Breast epithelium (tissue), 4 donors: ENCODE measurements at regions not wholly inside any gene's neighbourhood (a gene's known extent, or its start where the extent isn't known, plus 50 kb on each side); places are given as distances from the start of the nearest gene placed in this dataset.

Source experiments
- DNase-seq, 2 donors: peaks; one replicate each; pipeline ENCODE4 v3.0.0-alpha.2; 2019; ENCODE audit warnings: low spot score in 2 of 2
- H3K27ac ChIP-seq, 2 donors: fragments of 200-600 bp; sonication (generic) in 1 of 2; one replicate each; pipeline ENCODE4 v1.5.1; 2016 to 2019; ENCODE audit warnings: mild to moderate bottlenecking in 1 of 2
- H3K27me3 ChIP-seq, 2 donors: fragments of 200-600 bp; sonication (generic) in 1 of 2; one replicate each; pipeline versions ENCODE4 v1.5.1 to v1.6.0; 2017 to 2019; ENCODE audit warnings: control low read depth in 1 of 2, mild to moderate bottlenecking in 1 of 2
- H3K36me3 ChIP-seq: fragments of 200-600 bp; one replicate; pipeline ENCODE4 v1.5.1; 2019
- H3K4me1 ChIP-seq, 2 donors: fragments of 200-600 bp; sonication (generic); one replicate each; pipeline ENCODE4 v1.5.1; 2016 to 2019; ENCODE audit warnings: control low read depth in 1 of 2
- H3K4me3 ChIP-seq, 3 donors: fragments of 200-600 bp; sonication (generic); 1 replicate in 2 of 3; 2 replicates in 1 of 3; pipeline ENCODE4 v1.5.1; 2016 to 2019; ENCODE audit warnings: mild to moderate bottlenecking in 3 of 3, moderate library complexity in 2 of 3
- H3K9me3 ChIP-seq, 2 donors: fragments of 200-600 bp; sonication (generic) in 1 of 2; one replicate each; pipeline ENCODE4 v1.5.1; 2016 to 2019; ENCODE audit warnings: control low read depth in 1 of 2
- CTCF ChIP-seq, 3 donors: fragments of 450-650 bp; IDR thresholded peaks; one replicate each; pipeline ENCODE4 v1.5.1; 2016 to 2017; ENCODE audit warnings: antibody characterized with exemption in 3 of 3, mild to moderate bottlenecking in 3 of 3, moderate library complexity in 3 of 3
- POLR2A ChIP-seq: fragments of 450-650 bp; IDR thresholded peaks from one replicate; pipeline ENCODE4 v1.6.1; 2016; ENCODE audit warnings: antibody characterized with exemption, mild to moderate bottlenecking, moderate library complexity
- POLR2AphosphoS5 ChIP-seq, 3 donors: sonication (generic); formaldehyde crosslinking; IDR thresholded peaks; one replicate each; pipeline ENCODE4 v1.6.1; 2017; ENCODE audit warnings: antibody characterized with exemption in 3 of 3
- intact Hi-C: fragments of 100-400 bp; cut with DNase I; formaldehyde crosslinking; loops from one replicate; pipeline ENCODE4 v1.15.1; 2023; ENCODE audit warnings: low total_unique reads

GRCh38 chr15:37876900-37877299 is 57.5 kb upstream of the TMCO5A start:
- intact Hi-C loops = no loop called here
- Histone ChIP-seq H3K4me3 (no peak overlapping the region), H3K4me1 (no peaks in the 10 kb centered on the region), H3K27ac (no peak overlapping the region), H3K9me3 (no peaks in the 10 kb centered on the region), H3K27me3 (no peaks in the 10 kb centered on the region), H3K36me3 (no peaks in the 10 kb centered on the region)
- TF ChIP-seq POLR2A (no peak), CTCF (IDR thresholded peaks at IDR 0.05) (no peak), POLR2AphosphoS5 (IDR thresholded peaks at IDR 0.05) (no peak)
- DNase-seq = no peak

- no peaks in the 10 kb centered on the region for H3K36me3 ChIP-seq
- H3K9me3 ChIP-seq = no peaks in the 10 kb centered on the region
- no peaks in the 10 kb centered on the region for H3K4me1 ChIP-seq
- H3K27me3 ChIP-seq = no peaks in the 10 kb centered on the region
- no peak for DNase-seq
- TF ChIP-seq POLR2AphosphoS5 (IDR thresholded peaks at IDR 0.05) = no peak
- TF ChIP-seq CTCF (IDR thresholded peaks at IDR 0.05) = no peak
- no peak for TF ChIP-seq POLR2A
- no peak overlapping the region for H3K27ac ChIP-seq
- intact Hi-C loops = no loop called here
- H3K4me3 ChIP-seq = no peak overlapping the region
Measured at GRCh38 chr15:37877851-37878741, 56.3 kb upstream of the TMCO5A start.

- no peaks in the 10 kb centered on the region for H3K9me3 ChIP-seq
- intact Hi-C loops = no loop called here
- no peaks in the 10 kb centered on the region for H3K27me3 ChIP-seq
- TF ChIP-seq CTCF (IDR thresholded peaks at IDR 0.05) = peak in 2 of 3 donors; percentile 44 to 70
- TF ChIP-seq POLR2AphosphoS5 (IDR thresholded peaks at IDR 0.05) = no peak
- no peak for TF ChIP-seq POLR2A
- no peaks in the 10 kb centered on the region for H3K4me1 ChIP-seq
- no peaks in the 10 kb centered on the region for H3K36me3 ChIP-seq
- DNase-seq = no peak
- no peak overlapping the region for H3K27ac ChIP-seq
- H3K4me3 ChIP-seq = no peak overlapping the region
Measured at GRCh38 chr15:37880009-37880834, 54.2 kb upstream of the TMCO5A start.

- no peaks in the 10 kb centered on the region for H3K9me3 ChIP-seq
- TF ChIP-seq POLR2AphosphoS5 (IDR thresholded peaks at IDR 0.05) = no peak
- TF ChIP-seq POLR2A = no peak
- no peak for TF ChIP-seq CTCF (IDR thresholded peaks at IDR 0.05)
- H3K27ac ChIP-seq = no peak overlapping the region
- intact Hi-C loops = no loop called here
- no peak overlapping the region for H3K4me3 ChIP-seq
- H3K27me3 ChIP-seq = no peaks in the 10 kb centered on the region
- no peaks in the 10 kb centered on the region for H3K36me3 ChIP-seq
- no peak for DNase-seq
- H3K4me1 ChIP-seq = no peaks in the 10 kb centered on the region
Measured at GRCh38 chr15:37880835-37881153, 53.6 kb upstream of the TMCO5A start.
